GM04504 (cell line): ENCODE measurements at regions not wholly inside any gene's neighbourhood (a gene's known extent, or its start where the extent isn't known, plus 50 kb on each side); places are given as distances from the start of the nearest gene placed in this dataset.
A peak's percentile ranks its signal among the peaks of the same experiment; 100 is the strongest.

Experiments
- DNase-seq: peaks from one replicate; pipeline ENCODE4 v3.0.0-alpha.2; 2012; ENCODE audit warnings: low read depth

GRCh38 chr15:57823325-57823882 is 116.9 kb downstream of the POLR2M start:
- DNase-seq = no peak

DNA sequence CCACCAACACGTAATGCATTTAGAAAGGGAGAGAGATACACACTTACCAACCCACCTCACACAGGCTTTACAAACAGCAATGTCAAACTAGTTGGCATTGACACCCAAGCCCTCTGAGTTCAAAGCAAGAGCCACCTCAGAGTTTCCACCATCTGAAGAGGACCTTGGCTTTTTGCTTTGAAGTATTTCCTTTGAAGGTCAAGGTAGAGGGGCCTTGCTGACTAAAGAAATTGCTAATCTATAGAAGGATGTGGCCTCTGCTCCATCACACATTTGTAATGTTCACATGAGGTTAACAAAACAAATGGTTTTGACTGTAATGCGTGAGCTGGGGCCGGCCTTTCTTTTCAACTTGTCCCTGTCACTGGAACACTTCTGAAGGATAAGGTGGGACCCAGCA is 117.7 kb downstream of the POLR2M start:
- no peak for DNase-seq

GRCh38 chr15:57827021-57827420 is 120.5 kb downstream of the POLR2M start:
- DNase-seq = no peak

GRCh38 chr15:57827971-57828370 is 121.5 kb downstream of the POLR2M start:
- DNase-seq = no peak

DNA sequence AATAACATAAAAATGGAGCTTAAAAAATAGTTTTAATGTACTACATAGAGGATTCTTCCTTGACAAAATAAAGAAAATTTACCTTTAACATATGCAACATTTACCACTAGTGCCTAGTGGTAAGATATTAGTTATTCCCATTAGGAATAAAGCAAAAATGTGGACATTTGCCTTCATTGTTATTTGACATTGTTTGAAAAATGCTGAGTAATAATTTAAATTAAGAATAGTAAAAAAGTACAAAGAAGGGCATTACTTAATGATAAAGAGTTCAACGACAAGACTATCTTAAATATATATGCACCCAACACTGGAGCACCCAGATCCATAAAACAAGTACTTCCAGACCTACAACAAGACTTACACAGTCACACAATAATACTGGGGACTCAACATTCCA is 125.7 kb downstream of the POLR2M start:
- DNase-seq = no peak

- DNase-seq = no peak
These were observed 128.6 kb downstream of the POLR2M start for GRCh38 chr15:57835119-57835518.

- no peak for DNase-seq
These were observed 142.8 kb downstream of the POLR2M start for GRCh38 chr15:57849317-57849716.

GRCh38 chr15:57854531-57854930 is 148.0 kb downstream of the POLR2M start:
- DNase-seq = no peak

- DNase-seq = no peak
These were observed 151.4 kb downstream of the POLR2M start for GRCh38 chr15:57857871-57858270.

DNA sequence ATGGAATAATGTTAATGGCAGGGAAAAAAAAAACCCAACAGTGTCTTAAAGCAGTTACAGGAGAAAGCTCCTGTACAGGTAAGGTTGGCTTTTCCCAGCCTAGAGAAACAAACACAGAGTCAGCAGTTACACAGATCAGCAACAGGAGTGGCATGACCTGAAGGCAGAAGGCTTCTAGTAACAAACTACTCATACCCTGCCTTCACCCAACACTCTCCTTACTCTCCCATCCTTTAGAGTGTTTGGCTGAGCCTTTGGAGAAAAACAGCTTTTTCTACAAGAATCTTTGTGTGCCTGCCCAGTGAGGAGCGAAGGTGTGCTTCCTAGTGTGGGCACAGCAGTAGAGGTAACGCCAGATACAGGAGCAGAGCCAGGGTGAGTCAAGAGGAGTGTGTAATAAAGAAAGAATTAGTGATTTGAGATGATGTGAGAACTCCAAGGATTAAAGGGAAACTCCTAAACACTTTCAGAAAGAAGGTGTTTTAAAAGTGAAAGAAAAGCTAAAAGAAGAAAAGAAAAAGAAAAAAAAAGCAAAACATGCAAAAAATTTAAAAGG is 152.7 kb downstream of the POLR2M start:
- no peak for DNase-seq

DNA sequence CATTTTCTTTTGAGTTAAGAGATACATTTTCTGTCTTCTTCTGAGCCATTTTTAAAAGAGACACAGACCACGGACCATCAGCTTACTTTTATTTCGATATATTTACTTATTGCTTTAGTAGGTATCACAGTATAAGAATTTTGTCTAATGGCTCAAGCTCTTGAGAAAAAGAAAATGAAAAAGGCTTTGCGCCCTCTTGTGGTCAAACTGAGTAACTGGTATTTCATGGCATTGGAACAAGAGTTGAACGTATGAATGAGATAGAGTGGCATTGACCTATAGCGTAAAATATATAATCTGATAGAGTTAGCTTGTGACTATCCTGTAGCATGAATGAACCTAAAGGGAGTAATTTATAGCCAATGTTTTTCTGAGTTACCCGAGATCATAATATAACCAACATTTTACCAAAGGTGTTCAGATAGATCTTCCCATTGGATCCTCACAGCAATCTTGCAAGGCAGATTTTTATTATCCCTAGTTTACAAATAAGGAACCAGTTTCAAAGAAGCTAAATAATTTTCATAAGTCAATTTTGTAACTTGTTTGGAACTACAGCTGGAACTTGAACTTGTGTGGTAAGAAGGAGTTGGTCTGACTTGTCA is 154.6 kb downstream of the POLR2M start:
- peak; percentile 37 for DNase-seq

DNA sequence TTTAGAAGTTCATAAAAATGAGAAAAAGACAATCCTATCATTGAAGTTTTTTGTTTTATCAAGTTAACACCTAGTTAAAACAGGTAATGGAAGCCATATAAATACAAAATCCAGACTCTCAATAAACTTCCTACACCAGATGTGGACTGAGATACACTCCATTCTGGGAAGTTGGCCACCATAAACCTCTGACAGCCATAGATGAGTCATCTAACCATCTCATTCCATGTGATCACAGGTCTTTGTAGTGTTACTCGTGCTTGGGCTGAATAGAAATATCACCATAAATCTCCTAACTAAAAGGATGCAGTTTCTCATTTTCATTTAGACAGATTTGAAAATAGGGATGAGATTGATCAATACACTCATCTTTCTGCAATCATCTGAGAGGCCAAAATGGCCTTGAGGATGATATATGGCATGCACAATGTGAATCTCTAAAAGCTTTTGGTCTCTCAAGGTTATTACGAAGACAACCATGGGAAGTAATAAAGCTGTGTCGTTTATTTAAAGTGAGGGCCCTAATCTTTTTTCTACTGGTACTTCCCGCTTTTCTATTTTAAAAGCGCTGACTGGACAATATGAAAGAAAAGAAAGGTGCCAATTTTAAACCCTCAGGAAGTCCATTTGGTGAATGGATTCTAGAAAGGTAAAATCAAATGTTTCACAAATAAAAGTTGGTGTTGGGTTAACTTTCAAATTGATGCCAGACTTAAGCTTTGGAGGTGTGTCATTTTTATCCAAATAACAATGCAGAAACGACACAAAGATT is 155.5 kb downstream of the POLR2M start:
- DNase-seq = peak; percentile 78

GRCh38 chr15:57862761-57863160 is 156.2 kb downstream of the POLR2M start:
- no peak for DNase-seq

DNA sequence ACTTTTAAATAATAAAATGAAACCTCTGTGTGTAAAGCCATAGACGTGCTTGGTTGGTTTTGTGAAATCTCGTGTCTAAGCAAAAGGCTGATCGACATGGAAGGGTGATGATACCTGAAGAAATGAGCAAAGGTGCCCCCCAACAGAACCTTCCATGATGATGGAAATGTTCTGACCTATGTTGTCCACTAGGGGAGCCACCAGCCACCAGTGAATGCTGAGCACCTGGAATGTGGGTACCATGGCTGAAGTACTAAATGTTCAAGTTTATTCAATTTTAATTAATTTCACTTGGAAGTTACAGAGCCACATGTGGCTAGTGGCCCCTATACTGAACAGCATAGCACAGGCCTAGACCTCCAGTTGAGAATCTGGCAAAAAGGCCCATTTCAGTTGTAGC is 158.8 kb downstream of the POLR2M start:
- no peak for DNase-seq

GRCh38 chr15:57866149-57866736 is 159.7 kb downstream of the POLR2M start:
- no peak for DNase-seq

GRCh38 chr15:57867970-57868798 is 161.7 kb downstream of the POLR2M start:
- no peak for DNase-seq

- DNase-seq = no peak
These were observed 164.2 kb downstream of the POLR2M start for GRCh38 chr15:57870667-57871066.

DNA sequence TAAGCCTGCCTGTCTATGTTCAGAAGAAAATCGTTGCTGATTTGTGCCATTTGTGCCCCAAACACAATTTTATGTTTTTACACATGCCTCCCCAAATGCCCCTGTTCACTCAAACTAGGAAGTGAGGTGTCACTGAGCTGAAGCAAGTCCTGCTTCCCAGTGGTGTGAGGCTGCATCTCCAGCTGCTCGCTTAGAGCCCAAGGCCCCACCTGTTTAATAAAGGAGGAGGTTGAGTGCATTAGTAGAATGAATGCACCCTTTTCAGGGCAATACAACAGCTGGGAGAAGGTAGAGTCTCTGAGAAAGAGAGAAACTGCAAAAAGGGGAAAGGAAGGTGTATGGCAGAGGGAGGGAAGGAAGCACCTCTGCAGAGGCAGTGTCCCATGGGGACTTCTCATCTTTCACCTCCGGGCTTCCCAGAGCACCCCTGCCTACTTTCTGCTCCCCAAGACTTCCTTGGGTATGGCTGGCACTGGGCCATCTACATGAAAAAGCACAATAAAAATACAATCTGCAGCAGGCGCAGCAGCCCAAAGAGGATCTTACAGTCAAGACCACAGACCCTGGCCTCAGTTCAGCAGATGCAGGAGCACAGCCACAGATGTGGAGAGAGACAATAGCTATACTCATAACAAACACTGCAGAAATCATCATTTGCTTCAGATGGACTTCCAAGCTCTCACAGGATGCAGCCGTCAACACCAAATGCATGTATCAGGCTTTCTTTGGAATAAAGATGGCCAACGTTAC is 165.9 kb downstream of the POLR2M start:
- no peak for DNase-seq

GRCh38 chr15:57873564-57874209 is 167.2 kb downstream of the POLR2M start:
- DNase-seq = no peak

DNA sequence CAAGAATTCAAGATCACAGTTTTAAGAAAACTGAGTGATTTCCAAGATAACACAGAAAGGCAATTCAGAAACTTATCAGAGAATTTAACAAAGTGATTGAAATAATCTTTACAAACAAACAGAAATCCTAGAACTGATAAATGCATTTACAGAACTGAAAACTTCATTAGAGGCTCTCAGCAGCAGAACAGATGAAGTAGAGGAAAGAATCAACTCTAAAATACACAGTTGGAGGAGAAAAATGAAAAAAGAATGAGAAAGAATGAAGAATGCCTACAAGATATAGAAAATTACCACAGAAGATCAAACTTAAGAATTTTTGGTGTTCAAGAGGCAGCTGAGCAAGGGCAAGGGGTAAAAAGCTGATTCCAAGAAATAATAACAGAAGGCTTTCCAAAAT is 168.8 kb downstream of the POLR2M start:
- no peak for DNase-seq

DNA sequence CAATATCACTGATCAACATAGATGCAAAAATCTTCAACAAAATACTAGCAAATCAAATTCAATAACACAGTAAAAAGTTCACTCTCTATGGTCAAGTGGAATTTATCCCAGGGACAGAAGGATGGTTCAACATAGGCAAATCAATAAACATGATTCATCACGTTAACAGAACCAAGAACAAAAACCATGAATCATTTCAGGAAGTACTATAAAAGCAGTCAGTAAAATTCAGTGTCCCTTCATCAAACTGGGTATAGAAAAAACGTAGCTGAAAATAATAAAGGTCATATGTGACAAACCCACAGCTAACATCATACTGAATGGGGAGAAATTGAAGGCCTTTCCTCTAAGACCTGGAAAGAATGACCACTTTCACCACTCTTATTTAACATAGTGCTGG is 172.1 kb downstream of the POLR2M start:
- peak; percentile 10 for DNase-seq
